HG03103 (cell line): ENCODE measurements at regions not wholly inside any gene's neighbourhood (a gene's known extent, or its start where the extent isn't known, plus 50 kb on each side); places are given as distances from the start of the nearest gene placed in this dataset.

Experiments
- ATAC-seq: cut with Tn5 transposase; IDR thresholded peaks from one replicate; pipeline ENCODE4 v1.9.1; 2021; ENCODE audit warnings: low read depth; ENCODE audit not compliant: unreplicated experiment

GRCh38 chr10:36711361-36711760 lies 414.0 kb upstream of the ANKRD30A start:
- no peak for ATAC-seq

- no peak for ATAC-seq
These were observed 421.3 kb upstream of the ANKRD30A start for GRCh38 chr10:36704124-36704523.

GRCh38 chr10:36703179-36703578 lies 422.2 kb upstream of the ANKRD30A start:
- ATAC-seq, result no peak

- no peak for ATAC-seq
These were observed 425.3 kb upstream of the ANKRD30A start for GRCh38 chr10:36700123-36700522.

GRCh38 chr10:36692759-36693158 lies 432.6 kb upstream of the ANKRD30A start:
- no peak for ATAC-seq

GRCh38 chr10:36688717-36689116 lies 436.7 kb upstream of the ANKRD30A start:
- ATAC-seq, result no peak

GRCh38 chr10:36683421-36683820 lies 442.0 kb upstream of the ANKRD30A start:
- no peak for ATAC-seq

GRCh38 chr10:36681751-36682632 lies 443.4 kb upstream of the ANKRD30A start:
- ATAC-seq, result no peak

GRCh38 chr10:36679554-36679953 lies 445.8 kb upstream of the ANKRD30A start:
- no peak for ATAC-seq

GRCh38 chr10:36677431-36677768 lies 448.0 kb upstream of the ANKRD30A start:
- no peak for ATAC-seq

- ATAC-seq, result no peak
These were observed 448.5 kb upstream of the ANKRD30A start for GRCh38 chr10:36676756-36677430.

- no peak for ATAC-seq
These were observed 449.1 kb upstream of the ANKRD30A start for GRCh38 chr10:36676321-36676720.

- no peak for ATAC-seq
These were observed 449.9 kb upstream of the ANKRD30A start for GRCh38 chr10:36675458-36675880.

GRCh38 chr10:36671607-36672006 lies 453.8 kb upstream of the ANKRD30A start:
- no peak for ATAC-seq

GRCh38 chr10:36670621-36671402 lies 454.6 kb upstream of the ANKRD30A start:
- ATAC-seq, result no peak

- no peak for ATAC-seq
These were observed 455.6 kb upstream of the ANKRD30A start for GRCh38 chr10:36669615-36670352.

GRCh38 chr10:36666451-36666850 lies 458.9 kb upstream of the ANKRD30A start:
- no peak for ATAC-seq

- ATAC-seq, result no peak
These were observed 462.8 kb upstream of the ANKRD30A start for GRCh38 chr10:36662571-36662970.

GRCh38 chr10:36650274-36650673 lies 475.1 kb upstream of the ANKRD30A start:
- ATAC-seq, result no peak

GRCh38 chr10:36647540-36647939 lies 477.9 kb upstream of the ANKRD30A start:
- ATAC-seq, result no peak

- no peak for ATAC-seq
These were observed 484.8 kb upstream of the ANKRD30A start for GRCh38 chr10:36640626-36641025.
